Peyer's patch (tissue), 4 donors: ENCODE measurements at regions not wholly inside any gene's neighbourhood (a gene's known extent, or its start where the extent isn't known, plus 50 kb on each side); places are given as distances from the start of the nearest gene placed in this dataset.

Experiments used
- POLR2A ChIP-seq, 2 donors: fragments of 450-650 bp; IDR thresholded peaks; one replicate each; pipeline ENCODE4 v1.5.1; 2017; ENCODE audit warnings: antibody characterized with exemption in 2 of 2, mild to moderate bottlenecking in 2 of 2, moderate library complexity in 2 of 2
- TF ChIP-seq, protein P1 (sequence below), 6 experiments: fragments of 450-650 bp in 4 of 6; fragments of 200-600 bp in 2 of 6; sonication (generic) in 1 of 6; IDR thresholded peaks; one replicate each; pipeline ENCODE4 v1.5.1; 2017 to 2019; ENCODE audit warnings: antibody characterized with exemption in 6 of 6, mild to moderate bottlenecking in 3 of 6, moderate library complexity in 1 of 6

- TF ChIP-seq, protein P1, sequence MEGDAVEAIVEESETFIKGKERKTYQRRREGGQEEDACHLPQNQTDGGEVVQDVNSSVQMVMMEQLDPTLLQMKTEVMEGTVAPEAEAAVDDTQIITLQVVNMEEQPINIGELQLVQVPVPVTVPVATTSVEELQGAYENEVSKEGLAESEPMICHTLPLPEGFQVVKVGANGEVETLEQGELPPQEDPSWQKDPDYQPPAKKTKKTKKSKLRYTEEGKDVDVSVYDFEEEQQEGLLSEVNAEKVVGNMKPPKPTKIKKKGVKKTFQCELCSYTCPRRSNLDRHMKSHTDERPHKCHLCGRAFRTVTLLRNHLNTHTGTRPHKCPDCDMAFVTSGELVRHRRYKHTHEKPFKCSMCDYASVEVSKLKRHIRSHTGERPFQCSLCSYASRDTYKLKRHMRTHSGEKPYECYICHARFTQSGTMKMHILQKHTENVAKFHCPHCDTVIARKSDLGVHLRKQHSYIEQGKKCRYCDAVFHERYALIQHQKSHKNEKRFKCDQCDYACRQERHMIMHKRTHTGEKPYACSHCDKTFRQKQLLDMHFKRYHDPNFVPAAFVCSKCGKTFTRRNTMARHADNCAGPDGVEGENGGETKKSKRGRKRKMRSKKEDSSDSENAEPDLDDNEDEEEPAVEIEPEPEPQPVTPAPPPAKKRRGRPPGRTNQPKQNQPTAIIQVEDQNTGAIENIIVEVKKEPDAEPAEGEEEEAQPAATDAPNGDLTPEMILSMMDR (IDR thresholded peaks at IDR 0.05): no peak
- no peak for TF ChIP-seq POLR2A (IDR thresholded peaks at IDR 0.05)
Observed at GRCh38 chr17:12512694-12513355, 152.9 kb upstream of the MYOCD start.
